HepG2 (cell line): ENCODE measurements at regions not wholly inside any gene's neighbourhood (a gene's known extent, or its start where the extent isn't known, plus 50 kb on each side); places are given as distances from the start of the nearest gene placed in this dataset.

Source experiments
- ATAC-seq: fragments of 200-7000 bp; cut with Tn5 transposase; 3 replicates; pipeline ENCODE4 v1.9.1; 2020; ENCODE audit warnings: mild to moderate bottlenecking, moderate library complexity
- BruUV-seq: library from RNA; stranded (reverse); fragments of 400-500 nt; replicated peaks from 2 replicates; lab custom pipeline; 2021; lab: Mats Ljungman, UMichigan
- CTCF ChIA-PET: fragments of 300-600 bp; formaldehyde crosslinking; extraction: SDS; loops from one replicate; lab custom pipeline; 2021; ENCODE audit warnings: low total read pairs, inconsistent platforms, low intra/inter-chr PET ratio; lab: Yijun Ruan, JAX
- POLR2A ChIA-PET: fragments of 350-600 bp; sonication (Branson Sonifier 250); formaldehyde crosslinking; loops from one replicate; lab custom pipeline; 2020; ENCODE audit warnings: antibody characterized with exemption, inconsistent platforms; lab: Yijun Ruan, JAX
- DNase-seq: peaks from one replicate; pipeline ENCODE4 v3.0.0-alpha.2; 2015; ENCODE audit warnings: low spot score
- FAIRE-seq: peaks from 3 replicates; lab custom pipeline; 2011; peaks lifted over from hg19 to GRCh38; lab: Jason Lieb, UNC
- H2AFZ ChIP-seq: one replicate; pipeline ENCODE4 v1.6.1; 2011; ENCODE audit warnings: low read length, inconsistent platforms
- H3K27ac ChIP-seq: fragments of 300-600 bp; 3 replicates; pipeline ENCODE4 v1.8.0; 2011; ENCODE audit warnings: mixed run types, mild to moderate bottlenecking, mixed read lengths, low read length, inconsistent platforms; ENCODE audit not compliant: insufficient read depth; ENCODE audit errors: extremely low read length
- H3K27me3 ChIP-seq, 2 experiments: fragments of 200-600 bp in 1 of 2; 2 replicates in 1 of 2; 3 replicates in 1 of 2; pipeline versions ENCODE4 v1.6.0 to v1.8.0; 2011; ENCODE audit warnings: low read length in 2 of 2, mild to moderate bottlenecking in 2 of 2, moderate library complexity in 2 of 2, inconsistent platforms in 1 of 2; ENCODE audit not compliant: insufficient read depth in 2 of 2, control insufficient read depth in 1 of 2
- H3K36me3 ChIP-seq, 2 experiments: fragments of 200-600 bp in 1 of 2; replicated peaks in 1 of 2; 2 replicates in 1 of 2; 3 replicates in 1 of 2; pipeline versions ENCODE4 v1.5.1 to v1.8.0; 2011; ENCODE audit warnings: low read length in 2 of 2, inconsistent platforms in 1 of 2; ENCODE audit not compliant: insufficient read depth in 2 of 2, control insufficient read depth in 1 of 2
- H3K4me1 ChIP-seq: 2 replicates; pipeline ENCODE4 v1.5.1; 2012; ENCODE audit warnings: low read length, inconsistent platforms; ENCODE audit not compliant: insufficient read depth
- H3K4me2 ChIP-seq: 2 replicates; pipeline ENCODE4 v1.6.0; 2011; ENCODE audit warnings: low read depth, low read length, inconsistent platforms
- H3K4me3 ChIP-seq, 3 experiments: fragments of 200-600 bp in 1 of 3; sonication (generic), shearing (Covaris generic) in 1 of 3; replicated peaks in 1 of 3; 2 replicates each; pipeline ENCODE4 v1.5.1; 2011 to 2016; ENCODE audit warnings: low read length in 3 of 3, inconsistent platforms in 2 of 3, low read depth in 2 of 3, mild to moderate bottlenecking in 2 of 3, control low read depth in 1 of 3, mixed read lengths in 1 of 3; ENCODE audit not compliant: insufficient read depth in 1 of 3
- H3K79me2 ChIP-seq: one replicate; pipeline ENCODE4 v1.6.1; 2011; ENCODE audit warnings: low read length, inconsistent platforms; ENCODE audit not compliant: insufficient read depth
- H3K9ac ChIP-seq: 2 replicates; pipeline ENCODE4 v1.6.0; 2011; ENCODE audit warnings: mild to moderate bottlenecking, low read depth, low read length, inconsistent platforms; ENCODE audit not compliant: insufficient read depth
- H3K9me3 ChIP-seq: 2 replicates; pipeline ENCODE4 v1.5.1; 2012; ENCODE audit warnings: mild to moderate bottlenecking, low read length
- H4K20me1 ChIP-seq: 2 replicates; pipeline ENCODE4 v1.6.0; 2011; ENCODE audit warnings: inconsistent platforms, mild to moderate bottlenecking, low read length, moderate library complexity; ENCODE audit not compliant: insufficient read depth
- CENPT ChIP-seq: sonication (generic); formaldehyde crosslinking; IDR thresholded peaks from 2 replicates; pipeline ENCODE4 v1.8.0; 2022; ENCODE audit warnings: low read depth, mild to moderate bottlenecking, moderate library complexity, missing genetic modification reagents
- CHCHD3 ChIP-seq: sonication (generic); formaldehyde crosslinking; IDR thresholded peaks from 2 replicates; pipeline ENCODE4 v1.8.0; 2022; ENCODE audit warnings: mild to moderate bottlenecking, missing genetic modification reagents, moderate library complexity
- GZF1 ChIP-seq: sonication (generic); formaldehyde crosslinking; IDR thresholded peaks from 2 replicates; pipeline ENCODE4 v1.5.1; 2020; ENCODE audit warnings: mild to moderate bottlenecking, missing genetic modification reagents
- KLF11 ChIP-seq: IDR thresholded peaks from 2 replicates; pipeline ENCODE4 v1.6.1; 2016; ENCODE audit warnings: missing compliant biosample characterization
- MBNL3 ChIP-seq: fragments of 250-450 bp; sonication (Bioruptor Pico); conservative IDR thresholded peaks from 2 replicates; pipeline ENCODE4 v1.8.0; 2022; ENCODE audit warnings: mild to moderate bottlenecking, inconsistent platforms
- MYNN ChIP-seq: sonication (generic); formaldehyde crosslinking; IDR thresholded peaks from 2 replicates; pipeline ENCODE4 v1.4.0; 2020; ENCODE audit warnings: mild to moderate bottlenecking, low read depth, missing genetic modification reagents
- RAD51 ChIP-seq: fragments of 450-650 bp; IDR thresholded peaks from 2 replicates; pipeline ENCODE4 v1.6.1; 2016; ENCODE audit warnings: borderline replicate concordance
- RELA ChIP-seq: sonication (generic); formaldehyde crosslinking; IDR thresholded peaks from 2 replicates; pipeline ENCODE4 v1.4.0; 2020; ENCODE audit warnings: missing genetic modification reagents
- SP140L ChIP-seq: sonication (generic); formaldehyde crosslinking; IDR thresholded peaks from 2 replicates; pipeline ENCODE4 v1.4.0; 2020; ENCODE audit warnings: missing genetic modification reagents, borderline replicate concordance
- ZFP62 ChIP-seq: sonication (generic); formaldehyde crosslinking; IDR thresholded peaks from 2 replicates; pipeline ENCODE4 v1.4.0; 2020; ENCODE audit warnings: missing genetic modification reagents
- ZNF256 ChIP-seq: sonication (generic); formaldehyde crosslinking; conservative IDR thresholded peaks from 2 replicates; pipeline ENCODE4 v1.4.0; 2020; ENCODE audit warnings: missing genetic modification reagents
- ZNF558 ChIP-seq: sonication (generic); formaldehyde crosslinking; IDR thresholded peaks from 2 replicates; pipeline ENCODE4 v1.9.0; 2022; ENCODE audit warnings: mild to moderate bottlenecking, missing genetic modification reagents, borderline replicate concordance
- ZNF577 ChIP-seq: sonication (generic); formaldehyde crosslinking; IDR thresholded peaks from 2 replicates; pipeline ENCODE4 v1.4.0; 2020; ENCODE audit warnings: mild to moderate bottlenecking, low read depth, missing genetic modification reagents, borderline replicate concordance
- ZNF672 ChIP-seq: sonication (generic); formaldehyde crosslinking; IDR thresholded peaks from 2 replicates; pipeline ENCODE4 v1.8.1; 2022; ENCODE audit warnings: missing genetic modification reagents
- ZNF772 ChIP-seq: sonication (generic); formaldehyde crosslinking; IDR thresholded peaks from 2 replicates; pipeline ENCODE4 v1.5.0; 2020; ENCODE audit warnings: mild to moderate bottlenecking, missing genetic modification reagents
- ZNF816 ChIP-seq: sonication (generic); formaldehyde crosslinking; IDR thresholded peaks from 2 replicates; pipeline ENCODE4 v1.8.0; 2022; ENCODE audit warnings: missing genetic modification reagents, mild to moderate bottlenecking, borderline replicate concordance
- WGBS: methylation state at CpG from one replicate; pipeline ENCODE4 v1.1.6; 2017; ENCODE audit warnings: low lambda C conversion rate; 5-methylcytosine and 5-hydroxymethylcytosine counted together
- in situ Hi-C: cut with HindIII; loops from 2 replicates; pipeline ENCODE4 v1.10.0; 2017; ENCODE audit warnings: low pct_unique_long_range_greater_than_20kb; ENCODE audit not compliant: extremely low pct_ligation_motif_present
- intact Hi-C: fragments of 100-400 bp; cut with micrococcal nuclease; formaldehyde crosslinking; loops from one replicate; pipeline ENCODE4 v1.10.0; 2022; ENCODE audit not compliant: unreplicated experiment
- TF ChIP-seq, protein P1 (sequence below): sonication (generic); formaldehyde crosslinking; IDR thresholded peaks from 2 replicates; pipeline ENCODE4 v1.8.1; 2023; ENCODE audit warnings: missing genetic modification reagents, mild to moderate bottlenecking, borderline replicate concordance
- TF ChIP-seq, protein P2 (sequence below): sonication (generic); formaldehyde crosslinking; conservative IDR thresholded peaks from 2 replicates; pipeline ENCODE4 v1.5.0; 2020; ENCODE audit warnings: missing genetic modification reagents

- Histone ChIP-seq H3K9me3 (peaks cover 91% of the 10 kb centered on the region), H3K27me3 (no peaks in the 10 kb centered on the region; a peak in 1 of 5 replicates), H3K79me2 (no peaks in the 10 kb centered on the region), H3K36me3 (no peaks in the 10 kb centered on the region), H3K27ac (no peak overlapping the region), H3K4me3 (no peak overlapping the region), H3K4me1 (no peaks in the 10 kb centered on the region), H2AFZ (no peak overlapping the region), H3K4me2 (no peak overlapping the region), H3K9ac (no peak overlapping the region), H4K20me1 (no peaks in the 10 kb centered on the region)
- no peak for TF ChIP-seq RELA (CRISPR knock-in tag)
- no peak for TF ChIP-seq ZNF816 (CRISPR knock-in tag)
- no peak for TF ChIP-seq ZFP62 (CRISPR knock-in tag)
- TF ChIP-seq CHCHD3 (CRISPR knock-in tag), result no peak
- TF ChIP-seq ZNF256, result no peak
- TF ChIP-seq SP140L, result no peak
- no peak for TF ChIP-seq MYNN (CRISPR knock-in tag)
- no peak for TF ChIP-seq ZNF558 (CRISPR knock-in tag)
- TF ChIP-seq, protein P1, sequence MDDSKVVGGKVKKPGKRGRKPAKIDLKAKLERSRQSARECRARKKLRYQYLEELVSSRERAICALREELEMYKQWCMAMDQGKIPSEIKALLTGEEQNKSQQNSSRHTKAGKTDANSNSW, result no peak
- TF ChIP-seq ZNF577, result no peak
- TF ChIP-seq, protein P2, sequence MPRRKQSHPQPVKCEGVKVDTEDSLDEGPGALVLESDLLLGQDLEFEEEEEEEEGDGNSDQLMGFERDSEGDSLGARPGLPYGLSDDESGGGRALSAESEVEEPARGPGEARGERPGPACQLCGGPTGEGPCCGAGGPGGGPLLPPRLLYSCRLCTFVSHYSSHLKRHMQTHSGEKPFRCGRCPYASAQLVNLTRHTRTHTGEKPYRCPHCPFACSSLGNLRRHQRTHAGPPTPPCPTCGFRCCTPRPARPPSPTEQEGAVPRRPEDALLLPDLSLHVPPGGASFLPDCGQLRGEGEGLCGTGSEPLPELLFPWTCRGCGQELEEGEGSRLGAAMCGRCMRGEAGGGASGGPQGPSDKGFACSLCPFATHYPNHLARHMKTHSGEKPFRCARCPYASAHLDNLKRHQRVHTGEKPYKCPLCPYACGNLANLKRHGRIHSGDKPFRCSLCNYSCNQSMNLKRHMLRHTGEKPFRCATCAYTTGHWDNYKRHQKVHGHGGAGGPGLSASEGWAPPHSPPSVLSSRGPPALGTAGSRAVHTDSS (CRISPR knock-in tag), result no peak
- TF ChIP-seq MBNL3, result no peak
- TF ChIP-seq ZNF672 (CRISPR knock-in tag), result no peak
- no peak for TF ChIP-seq CENPT (CRISPR knock-in tag)
- no peak for TF ChIP-seq GZF1 (CRISPR knock-in tag)
- TF ChIP-seq KLF11, result no peak
- TF ChIP-seq ZNF772 (CRISPR knock-in tag), result no peak
- no peak for TF ChIP-seq RAD51
- BruUV-seq, result no TSS peak
- 51% methylated on average over 2 of the region's 2 CpGs for WGBS
- FAIRE-seq, result no peak
- no peak for ATAC-seq
- ChIA-PET POLR2A (no interaction called here), CTCF (no interaction called here)
- no peak for DNase-seq
- intact Hi-C loops (no loop called here), in situ Hi-C loops (no loop called here)
Observed at GRCh38 chr14:83711046-83711445, 1818.9 kb upstream of the FLRT2 start.
